ENCODE measurements at regions not wholly inside any gene's neighbourhood (a gene's known extent, or its start where the extent isn't known, plus 50 kb on each side); places are given as distances from the start of the nearest gene placed in this dataset.

DNA sequence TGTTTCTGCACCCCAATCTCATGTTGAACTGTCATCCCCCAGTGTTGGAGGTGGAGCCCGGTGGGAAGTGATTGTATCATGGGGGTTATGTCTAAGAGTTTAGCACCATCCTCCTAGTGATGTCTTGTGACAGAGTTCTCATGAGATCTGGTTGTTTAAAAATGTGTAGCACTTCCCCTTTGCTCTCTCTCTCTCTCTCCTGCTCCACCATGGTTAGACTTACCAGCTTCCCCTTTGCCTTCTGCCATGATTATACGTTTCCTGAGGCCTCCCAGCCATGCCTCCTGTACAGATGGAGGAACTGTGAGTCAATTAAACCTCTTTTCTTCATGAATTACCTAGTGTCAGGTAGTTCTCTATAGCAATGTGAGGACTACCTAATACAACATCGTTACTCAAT is 396.9 kb upstream of the LRATD1 start:
- no peak for DNase-seq

DNA sequence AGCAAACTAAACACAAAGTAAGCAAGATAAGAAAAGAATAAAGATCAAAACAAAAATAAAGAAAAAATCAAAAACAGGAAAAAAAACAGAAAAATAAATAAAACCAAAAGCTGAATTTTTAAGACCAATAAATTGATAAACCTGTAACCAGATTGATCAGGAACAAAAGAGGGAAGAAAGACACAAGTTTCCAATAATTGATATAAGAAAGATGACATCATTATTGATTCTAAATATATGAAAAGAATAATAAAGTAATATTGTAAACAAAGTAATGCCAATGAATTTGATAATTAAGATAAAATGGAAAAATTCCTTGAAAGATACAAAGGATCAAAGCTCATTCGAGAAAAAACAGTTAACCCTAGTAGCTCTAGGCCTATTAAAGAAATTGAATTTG is 394.6 kb upstream of the LRATD1 start:
- no peak for DNase-seq

DNA sequence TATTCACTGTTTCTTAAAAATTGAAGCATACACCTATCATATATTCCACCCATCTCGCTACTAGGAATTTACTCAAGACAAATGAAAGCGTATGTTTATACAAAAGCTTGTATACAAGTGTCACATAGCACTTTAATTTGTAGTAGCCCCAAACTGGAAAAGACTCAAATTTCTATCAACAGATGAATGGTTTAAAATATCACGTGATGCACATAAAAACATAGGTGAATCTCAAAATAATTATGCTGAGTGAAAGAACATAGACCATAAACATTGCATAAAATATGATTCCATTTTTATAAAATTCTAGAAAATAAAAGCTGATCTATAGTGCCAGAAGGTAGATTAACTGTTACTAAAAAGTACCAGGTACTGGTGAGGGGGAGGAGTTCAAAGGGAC is 392.9 kb upstream of the LRATD1 start:
- DNase-seq = no peak

DNA sequence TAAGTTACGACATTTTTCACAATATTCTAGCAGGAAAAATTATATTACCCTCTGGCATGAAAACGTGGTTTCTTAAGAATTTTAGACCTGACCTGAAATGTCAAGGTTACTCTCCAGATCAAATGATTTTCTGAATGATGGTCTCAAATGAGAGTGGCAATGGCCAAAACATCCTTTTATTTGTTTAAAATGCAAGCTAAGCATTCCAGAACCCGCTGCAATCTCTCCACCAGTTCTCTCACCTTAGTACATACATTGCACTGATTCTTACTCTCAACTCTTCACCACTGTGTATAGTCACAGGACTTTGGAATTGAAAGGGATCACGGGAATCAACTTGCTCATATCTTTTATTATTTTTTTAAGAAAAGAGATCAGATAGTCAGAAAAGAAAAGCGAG is 391.6 kb upstream of the LRATD1 start:
- DNase-seq = no peak

DNA sequence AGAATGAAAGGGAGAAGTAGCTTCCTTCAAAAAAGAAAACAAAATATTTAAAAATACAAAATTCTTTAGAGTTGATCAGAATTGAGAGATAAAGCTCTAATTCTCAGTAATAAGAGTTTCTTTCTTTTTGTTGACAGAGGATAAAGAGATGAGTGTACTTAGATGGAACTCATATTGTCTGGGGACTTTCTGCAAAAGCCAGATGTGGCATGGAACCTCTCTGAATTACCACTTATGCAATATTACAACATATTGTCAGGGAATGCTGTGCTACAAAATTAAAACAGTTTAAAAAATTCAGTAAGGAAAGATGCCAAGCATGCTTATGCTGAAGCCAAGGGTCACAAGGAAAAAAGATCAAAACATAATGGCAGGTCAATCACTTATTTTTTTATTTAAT is 386.6 kb upstream of the LRATD1 start:
- DNase-seq = no peak

DNA sequence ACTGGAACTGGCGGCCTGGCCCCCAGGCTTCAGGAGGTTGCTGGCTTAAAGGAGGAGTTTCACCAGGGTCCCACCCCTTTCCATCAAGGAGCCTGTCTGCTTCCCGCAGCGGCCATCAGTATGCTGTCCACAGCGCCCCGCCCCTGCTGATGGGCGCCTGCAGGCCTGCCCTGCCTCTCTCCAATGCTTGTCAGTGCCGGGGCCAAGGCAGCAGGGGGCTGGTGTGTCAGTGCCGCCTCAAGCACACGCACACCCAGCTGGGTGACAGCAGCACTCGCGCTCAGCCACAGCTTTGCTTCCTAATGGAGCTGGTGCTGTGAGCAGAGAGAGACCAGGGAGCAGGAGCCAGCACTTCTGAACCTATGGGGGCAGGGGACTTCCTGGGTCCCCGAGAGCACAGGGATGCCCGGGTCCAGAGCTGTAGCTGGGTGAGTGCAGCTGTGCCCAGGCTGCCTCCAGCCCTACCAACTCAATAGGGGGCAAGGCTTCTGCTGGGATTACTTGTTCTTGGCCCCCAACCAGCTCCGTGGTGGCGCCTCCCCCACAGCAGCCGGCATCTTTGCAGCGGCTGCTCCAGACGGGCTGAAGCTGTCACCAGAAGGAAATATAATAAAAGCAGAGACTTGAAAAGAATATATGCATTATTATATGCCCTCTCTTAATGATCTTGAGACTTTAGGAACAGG is 377.2 kb upstream of the LRATD1 start:
- no peak for DNase-seq

DNA sequence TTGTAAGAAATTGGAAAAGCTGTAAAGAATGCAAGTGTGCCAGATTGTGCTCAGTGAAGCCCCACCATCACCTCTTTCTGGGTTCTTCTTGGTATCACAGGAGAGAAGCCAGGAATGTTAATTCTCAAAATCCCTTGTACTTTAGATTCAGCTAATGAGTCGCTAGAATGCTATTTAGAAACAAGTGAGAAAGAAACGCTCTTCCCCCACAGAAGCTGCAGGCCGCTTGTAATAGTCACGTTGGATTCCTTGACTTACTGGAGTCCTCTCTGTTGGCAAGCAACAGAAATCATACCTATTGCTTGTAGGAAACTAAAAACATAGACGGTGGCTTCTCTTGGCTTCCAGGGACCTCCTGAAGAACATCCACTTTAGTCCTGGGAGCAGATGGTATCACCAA is 375.6 kb upstream of the LRATD1 start:
- DNase-seq = no peak

DNA sequence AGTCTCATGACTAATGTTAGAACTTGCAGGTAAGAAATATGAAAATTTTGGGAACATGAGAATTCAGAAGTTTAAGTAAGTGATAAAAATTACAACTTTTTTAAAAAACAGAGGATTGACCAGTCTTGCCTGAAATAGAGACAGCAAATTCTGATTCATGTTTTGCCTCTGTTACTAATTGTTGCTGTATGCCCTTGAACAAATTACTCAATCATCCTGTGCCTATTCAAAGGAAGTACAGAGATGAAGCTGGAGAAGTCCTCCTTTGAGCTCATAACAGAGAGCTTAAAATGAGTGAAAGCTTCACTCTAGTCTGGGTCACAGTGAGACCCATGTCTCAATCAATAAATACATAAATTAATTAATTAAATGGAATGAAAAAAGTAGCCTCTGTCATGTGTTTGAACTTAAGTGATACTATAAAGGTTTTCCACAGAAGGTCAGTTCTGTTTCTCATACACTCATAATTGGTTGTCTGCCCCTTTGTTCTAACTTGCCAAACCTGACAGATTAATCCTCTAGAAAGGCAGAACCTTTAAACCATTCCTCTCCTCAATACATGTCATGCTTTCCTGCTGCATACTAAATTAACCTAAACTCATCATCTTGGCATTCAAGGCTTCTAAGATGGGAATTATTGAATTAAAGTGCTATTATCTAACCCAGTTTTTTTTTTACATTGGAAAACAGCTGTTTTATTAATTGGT is 374.6 kb upstream of the LRATD1 start:
- DNase-seq = no peak

DNA sequence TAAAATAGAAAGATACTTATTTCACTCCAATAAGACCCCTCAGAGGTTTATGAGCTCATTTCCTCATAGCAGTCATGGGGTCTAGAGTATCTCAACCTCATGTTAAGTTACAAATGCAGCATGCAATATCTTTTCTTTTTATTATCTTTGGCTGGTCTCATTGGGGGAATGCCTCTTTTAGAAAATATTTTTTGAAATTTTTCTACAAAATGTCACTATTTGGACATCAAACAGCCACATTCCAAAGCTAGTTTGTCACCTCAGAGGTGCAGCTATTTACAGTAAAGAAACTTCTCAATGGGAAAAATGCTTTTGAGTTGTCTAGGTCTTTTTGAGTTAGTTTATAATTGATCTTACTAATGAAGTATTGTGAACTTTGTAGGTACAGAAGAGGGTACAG is 370.7 kb upstream of the LRATD1 start:
- DNase-seq = no peak

DNA sequence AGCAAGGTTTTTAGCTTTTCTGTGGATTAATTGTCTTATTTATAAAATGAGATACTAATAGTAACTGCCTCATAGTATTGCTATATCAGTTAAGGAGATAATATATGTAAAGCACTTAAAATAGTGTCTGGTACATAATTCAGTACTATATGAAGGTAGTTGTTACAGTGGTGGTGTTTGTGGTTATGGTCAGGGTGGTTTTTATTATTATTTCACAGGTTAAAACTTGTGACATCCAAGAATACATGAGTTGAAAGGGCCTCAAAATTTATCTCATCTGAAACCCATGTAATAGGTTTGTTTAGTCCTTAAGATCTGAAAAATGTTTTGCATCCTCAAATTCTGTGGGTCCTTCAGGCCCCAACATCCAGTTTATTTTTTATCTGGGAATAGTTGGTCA is 369.5 kb upstream of the LRATD1 start:
- no peak for DNase-seq

DNA sequence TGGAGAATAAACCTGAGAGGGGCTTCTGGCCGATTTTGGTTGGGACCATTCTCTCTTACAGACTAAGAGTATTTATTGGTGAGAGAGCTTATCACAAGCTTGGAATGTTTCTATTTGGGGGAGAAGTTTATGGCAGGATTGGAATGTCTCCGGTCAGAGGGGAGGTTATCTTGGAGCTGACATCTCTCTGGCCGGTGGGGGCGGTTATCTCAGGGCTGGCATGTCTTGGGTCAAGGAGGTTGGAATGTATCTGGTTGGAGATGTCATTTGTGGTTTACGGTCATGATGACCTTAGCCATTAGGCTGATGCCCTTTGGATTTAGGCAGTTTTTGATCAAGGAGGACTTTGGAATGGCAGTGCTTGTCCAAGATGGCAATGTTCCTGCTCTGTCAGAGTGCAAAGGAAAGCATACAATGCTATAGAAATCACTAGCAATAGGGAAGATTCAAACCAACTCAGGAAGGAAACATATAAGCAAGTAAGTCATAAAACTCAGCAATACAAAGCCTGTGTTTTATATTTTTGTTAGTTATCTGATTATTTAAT is 362.4 kb upstream of the LRATD1 start:
- DNase-seq = no peak

DNA sequence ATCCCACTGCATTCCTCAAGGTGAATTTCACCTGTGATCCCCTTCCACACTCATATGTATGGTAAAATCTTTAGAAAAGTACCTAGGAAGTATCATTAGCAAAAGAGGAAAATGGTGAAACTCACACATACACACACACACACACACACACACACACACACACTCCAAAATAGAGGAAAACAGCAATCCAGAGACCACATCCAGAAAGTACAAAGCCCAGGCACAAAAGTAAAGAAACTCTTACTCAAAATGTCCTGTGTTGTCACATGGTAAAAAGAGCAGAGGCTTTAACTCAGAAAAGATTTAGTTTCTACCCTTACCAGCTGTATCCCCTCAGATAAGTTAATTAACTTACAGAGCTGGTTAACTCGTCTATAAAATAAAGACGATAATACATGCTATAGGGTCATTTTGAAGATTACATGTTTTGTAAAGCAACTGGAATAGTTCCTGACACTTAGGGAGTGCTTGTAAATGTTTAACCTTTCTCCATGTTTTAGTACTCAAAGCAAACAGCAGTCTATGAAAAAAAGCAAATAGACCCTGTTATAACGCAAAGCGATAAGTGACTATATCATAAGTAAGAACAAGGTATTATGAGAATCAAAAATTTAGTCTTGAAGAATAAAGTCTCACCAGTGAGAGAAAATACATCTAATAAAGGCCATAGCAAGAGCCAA is 360.0 kb upstream of the LRATD1 start:
- no peak for DNase-seq

DNA sequence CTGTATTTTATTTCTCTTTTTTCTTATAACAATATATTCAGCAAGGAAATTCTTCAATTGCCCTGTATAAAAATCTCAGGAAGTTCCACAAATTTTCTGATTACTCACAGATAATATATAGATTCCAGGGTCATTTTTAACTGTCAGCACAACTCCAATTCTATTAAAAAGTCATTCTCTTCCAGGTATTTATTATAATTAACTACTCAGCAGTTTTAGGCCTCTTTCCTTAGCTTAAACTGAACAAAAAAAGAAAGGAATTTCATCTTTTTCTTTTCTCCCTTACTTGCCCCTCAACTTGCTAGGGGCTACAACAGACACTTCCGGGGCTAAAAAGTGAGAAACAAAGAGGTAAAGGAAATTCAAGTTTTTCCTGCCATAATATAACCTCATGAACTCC is 358.9 kb upstream of the LRATD1 start:
- no peak for DNase-seq

DNA sequence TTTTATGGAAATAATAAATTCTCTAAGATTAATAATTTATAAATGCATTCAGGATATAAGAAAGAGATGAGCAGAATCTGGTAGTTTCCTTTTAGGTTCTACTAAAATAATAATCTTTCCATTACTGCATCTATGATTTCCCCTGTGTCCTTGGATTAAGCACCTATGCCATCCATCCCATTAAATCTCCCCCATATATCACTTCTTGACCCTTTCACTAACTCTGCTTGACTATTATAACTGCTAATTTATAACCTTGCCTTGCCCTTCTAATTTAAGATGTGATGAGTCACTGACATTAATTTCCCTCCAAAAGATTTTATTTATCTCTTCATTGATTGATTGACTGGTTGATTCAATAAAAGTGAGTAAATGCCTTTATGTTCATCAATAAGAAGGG is 348.3 kb upstream of the LRATD1 start:
- DNase-seq = no peak

DNA sequence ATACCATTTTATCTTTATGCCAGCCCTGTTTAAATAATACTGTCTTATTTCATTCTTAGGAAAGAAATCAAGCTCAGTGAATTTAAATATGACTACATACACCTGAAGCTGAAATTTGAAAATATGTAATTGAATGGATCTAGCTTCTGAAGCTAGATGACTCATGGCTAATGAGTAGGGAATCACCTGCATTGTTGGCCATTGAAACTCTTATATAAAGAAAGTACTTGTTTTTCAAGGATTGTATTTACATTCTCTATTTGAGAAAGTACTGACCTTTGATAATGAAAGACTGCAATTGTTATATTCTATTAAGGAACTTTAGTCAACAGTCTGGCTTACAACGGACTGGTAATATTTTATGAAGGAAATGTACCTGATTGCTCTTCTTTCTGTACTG is 346.7 kb upstream of the LRATD1 start:
- no peak for DNase-seq

DNA sequence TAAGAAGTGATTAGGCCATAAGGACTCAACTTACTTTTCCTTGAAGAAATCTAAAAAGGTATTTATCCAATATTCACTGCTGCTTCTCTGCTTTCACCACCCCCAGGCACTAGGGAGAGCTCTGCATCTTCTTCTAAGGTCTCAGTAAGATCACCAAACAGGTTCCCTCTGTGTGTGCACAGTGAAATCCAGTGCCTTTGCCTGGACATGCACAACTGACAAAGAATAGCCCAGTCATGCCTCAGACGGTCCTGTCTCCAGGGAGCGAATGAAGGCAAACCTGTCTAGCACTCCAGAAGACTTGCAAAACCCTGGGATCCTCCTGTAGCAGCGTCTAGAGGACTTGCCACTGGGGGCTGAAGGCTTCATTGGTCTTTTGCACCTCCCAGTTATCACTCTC is 344.5 kb upstream of the LRATD1 start:
- no peak for DNase-seq

DNA sequence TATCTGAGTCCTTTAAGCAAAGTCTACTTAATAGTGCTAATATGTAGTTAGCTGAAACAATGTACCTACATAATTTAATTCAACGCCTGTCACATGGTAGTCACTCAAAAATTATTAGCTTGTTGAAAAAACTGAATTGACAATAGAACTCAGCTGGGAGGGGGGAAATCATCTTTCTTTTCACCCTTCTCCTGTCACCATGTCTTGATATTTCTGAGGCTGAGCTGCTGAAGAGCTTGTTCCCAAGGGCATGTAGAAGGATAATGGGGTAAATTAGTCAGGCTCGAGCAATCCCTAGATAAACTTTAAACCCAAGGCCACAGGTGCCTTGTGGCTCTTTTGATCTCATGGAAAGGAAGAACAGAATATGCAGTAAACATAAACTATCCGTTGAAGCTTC is 339.6 kb upstream of the LRATD1 start:
- DNase-seq = no peak

DNA sequence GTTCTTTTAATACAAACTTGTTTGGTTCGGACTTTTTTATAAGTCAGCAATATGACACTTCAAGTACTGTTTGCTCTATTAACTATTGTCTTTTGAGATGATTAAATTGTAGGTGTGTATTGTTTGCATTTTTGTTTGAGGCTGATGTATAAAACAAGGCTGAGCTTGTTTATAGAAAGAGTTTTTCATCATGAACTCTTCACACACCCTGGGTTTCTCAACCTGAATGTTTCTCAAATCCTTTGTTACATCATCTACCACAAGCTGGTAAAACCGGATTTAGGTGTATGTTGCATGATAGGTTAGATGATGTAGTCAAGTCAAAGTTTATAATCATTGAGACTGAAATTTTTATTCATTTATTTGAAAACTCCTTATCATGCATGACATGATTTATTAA is 335.2 kb upstream of the LRATD1 start:
- no peak for DNase-seq

DNA sequence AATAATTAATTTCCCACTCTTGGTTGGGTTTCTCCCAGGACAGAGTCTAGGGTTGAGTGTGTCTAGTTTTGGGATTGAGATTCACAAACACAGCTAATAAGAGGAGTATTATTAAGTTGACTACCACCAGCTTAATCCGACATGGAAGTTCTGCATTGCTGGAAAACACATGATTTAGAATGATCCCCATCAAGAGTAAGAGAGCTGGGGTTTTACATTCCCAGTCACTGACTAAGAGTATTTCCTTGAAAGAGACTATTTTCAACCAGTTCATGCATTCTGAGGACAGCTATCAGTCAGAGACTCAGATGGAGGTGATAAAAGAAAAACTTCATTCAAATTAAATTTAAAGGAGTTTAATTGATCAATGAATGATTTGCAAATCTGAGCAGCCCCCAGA is 334.6 kb upstream of the LRATD1 start:
- DNase-seq = no peak

DNA sequence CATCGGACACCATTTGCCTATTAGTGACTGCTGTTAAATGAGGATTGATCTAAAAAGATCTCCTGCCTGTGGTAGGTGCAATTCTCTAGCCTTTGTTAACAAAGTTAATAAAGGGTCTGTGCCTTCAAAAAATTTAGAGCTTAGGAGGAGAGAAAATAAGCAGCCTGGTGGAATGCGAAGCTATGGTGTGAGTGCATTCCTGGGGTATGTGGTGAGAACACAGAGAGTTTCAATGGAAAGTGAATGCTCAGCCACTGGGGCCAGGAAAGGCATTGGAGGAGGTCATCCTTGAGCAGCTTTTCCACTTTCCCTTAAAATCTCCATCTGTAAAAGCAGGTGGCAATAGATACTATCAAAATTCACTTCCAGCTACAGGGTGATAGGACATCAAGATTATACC is 331.2 kb upstream of the LRATD1 start:
- DNase-seq = no peak

DNA sequence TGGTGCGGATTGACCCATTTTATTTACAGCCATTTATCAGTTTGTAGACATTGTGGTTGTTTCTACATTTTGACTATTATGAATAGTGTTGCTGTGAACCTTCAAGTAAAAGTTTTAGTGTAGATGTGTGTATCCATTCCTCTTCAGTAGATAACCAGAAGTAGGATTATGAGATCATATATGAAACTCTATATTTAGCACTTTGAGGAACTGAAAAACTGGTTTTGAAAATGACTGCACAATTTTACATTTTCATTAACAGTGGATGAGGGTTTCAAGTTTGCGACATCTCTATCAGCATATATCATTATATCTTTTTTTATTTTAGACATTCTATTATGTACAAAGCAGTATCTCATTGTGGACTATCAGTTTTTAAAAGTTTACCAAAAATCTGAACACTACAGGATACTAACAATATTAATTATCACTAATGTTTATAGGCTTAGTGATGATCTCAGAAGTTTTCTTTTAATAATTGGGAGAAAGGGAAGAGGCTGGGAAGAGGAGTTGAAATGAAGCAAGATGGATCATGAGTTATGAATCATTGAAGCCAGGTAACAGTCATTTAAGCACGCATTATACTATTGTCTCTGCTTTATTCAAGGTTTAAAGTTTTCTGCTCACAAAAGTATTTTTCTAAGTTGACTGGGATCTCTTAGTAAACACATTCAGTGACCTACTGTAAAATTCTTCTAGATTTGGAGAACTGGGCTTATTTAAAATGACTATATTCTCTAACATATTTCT is 329.0 kb upstream of the LRATD1 start:
- DNase-seq = no peak

DNA sequence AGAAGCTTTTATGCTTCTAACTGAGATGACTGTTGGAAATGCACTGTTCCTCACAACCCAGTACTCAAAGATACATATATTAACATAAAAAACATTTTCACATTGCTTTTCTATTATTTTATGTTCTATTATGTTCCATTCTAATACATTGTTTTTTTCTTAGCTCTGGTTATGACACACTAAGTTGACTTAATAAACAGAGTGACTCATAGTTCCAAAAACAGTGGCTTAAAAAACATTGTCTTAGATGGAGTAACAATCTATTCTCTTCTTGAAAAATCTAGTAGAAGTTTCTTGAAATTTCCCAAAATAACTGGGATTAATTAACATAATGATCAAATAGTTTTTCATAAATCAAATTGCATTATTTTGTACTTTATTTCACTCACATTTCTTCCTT is 328.2 kb upstream of the LRATD1 start:
- no peak for DNase-seq

DNA sequence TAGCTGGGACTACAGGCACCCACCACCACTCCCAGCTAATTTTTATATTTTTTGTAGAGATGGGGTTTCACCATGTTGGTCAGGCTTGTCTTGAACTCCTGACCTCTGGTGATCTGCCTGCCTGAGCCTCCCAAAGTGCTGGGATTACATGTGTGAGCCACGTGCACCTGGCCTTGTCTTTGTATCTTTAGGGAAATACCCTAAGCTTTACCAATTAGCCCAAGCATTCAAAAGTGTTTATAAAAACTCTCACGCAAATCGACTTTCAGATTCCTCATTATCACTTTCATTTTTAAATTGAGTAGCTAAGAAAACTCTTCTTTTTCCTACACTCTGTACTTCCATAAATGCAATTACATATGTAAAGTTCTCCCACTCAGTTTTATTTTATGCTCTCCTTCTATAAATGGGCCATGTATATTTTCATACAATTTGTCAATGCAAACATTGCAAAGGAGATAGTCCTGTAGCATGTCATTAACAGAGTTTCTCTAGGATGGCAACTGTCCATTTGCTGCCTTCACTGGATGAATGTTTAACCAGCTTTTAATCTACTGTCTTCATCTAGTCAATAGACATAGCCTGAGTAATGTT is 326.2 kb upstream of the LRATD1 start:
- DNase-seq = no peak

All from stimulated activated CD4-positive, alpha-beta T cell treated with anti-CD3 and anti-CD28 coated beads, Interleukin-15, amount 100 ng/mL, for 24 hours (primary cell).